NB4 (cell line): ENCODE measurements at regions not wholly inside any gene's neighbourhood (a gene's known extent, or its start where the extent isn't known, plus 50 kb on each side); places are given as distances from the start of the nearest gene placed in this dataset.

Experiments
- CTCF ChIP-seq: IDR thresholded peaks from one replicate; pipeline ENCODE4 v1.5.1; 2012; ENCODE audit warnings: low read depth, low read length
- MYC ChIP-seq: IDR thresholded peaks from 2 replicates; pipeline ENCODE4 v1.6.1; 2011; ENCODE audit warnings: low read depth, low read length
- POLR2A ChIP-seq: IDR thresholded peaks from 2 replicates; pipeline ENCODE4 v1.6.1; 2011; ENCODE audit warnings: mild to moderate bottlenecking; ENCODE audit not compliant: insufficient read length; ENCODE audit errors: extremely low read depth

GRCh38 chr15:36315649-36316048, 263.8 kb upstream of the CDIN1 start:
- TF ChIP-seq CTCF: no peak
- TF ChIP-seq POLR2A: no peak
- no peak for TF ChIP-seq MYC
